PFSK-1 (cell line): ENCODE measurements at regions not wholly inside any gene's neighbourhood (a gene's known extent, or its start where the extent isn't known, plus 50 kb on each side); places are given as distances from the start of the nearest gene placed in this dataset.

Experiments
- POLR2AphosphoS5 ChIP-seq: IDR thresholded peaks from 2 replicates; pipeline ENCODE4 v1.6.1; 2012; ENCODE audit warnings: low read depth, mild to moderate bottlenecking, control low read depth, low read length, moderate library complexity
- SIN3A ChIP-seq: IDR thresholded peaks from 2 replicates; pipeline ENCODE4 v1.6.1; 2012; ENCODE audit warnings: mild to moderate bottlenecking, low read length, moderate library complexity, borderline replicate concordance; ENCODE audit not compliant: insufficient read depth

DNA sequence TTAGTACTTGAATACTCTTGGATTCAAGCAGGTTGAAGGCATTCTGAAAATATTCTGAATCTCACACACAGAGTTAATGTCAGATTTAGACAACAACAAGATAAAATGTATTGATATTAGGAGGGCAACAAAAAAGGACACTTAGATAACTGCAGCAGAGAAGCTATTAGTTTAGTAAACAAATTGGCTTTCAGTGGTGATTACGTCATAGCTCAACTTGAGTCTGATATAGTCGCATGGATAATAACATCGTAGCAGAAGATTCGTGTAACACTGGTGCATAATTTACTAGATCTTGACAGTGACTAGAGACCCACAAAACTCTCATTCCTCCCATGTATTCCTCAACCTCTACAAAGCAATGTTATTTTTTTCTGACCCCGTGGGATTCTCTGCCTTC is 268.3 kb downstream of the KCNJ2 start:
- TF ChIP-seq SIN3A (no peak), POLR2AphosphoS5 (no peak)
